ENCODE measurements at regions not wholly inside any gene's neighbourhood (a gene's known extent, or its start where the extent isn't known, plus 50 kb on each side); places are given as distances from the start of the nearest gene placed in this dataset.

GRCh38 chr15:53260647-53261046 is 470.5 kb upstream of the ONECUT1 start:
- H2AFZ ChIP-seq (ENCODE audit: low read depth): no peak overlapping the region
- no peaks in the 10 kb centered on the region for H3K9me2 ChIP-seq
- no peak for DNase-seq
- H3K27ac ChIP-seq (ENCODE audit: low read depth in 2 of 2, low read length in 1 of 2): no peak overlapping the region
- ChIA-PET CTCF (no interaction called here), POLR2A (no interaction called here)
- H3K4me1 ChIP-seq (ENCODE audit: control insufficient read depth in 1 of 2, insufficient read depth in 2 of 2, low read depth in 1 of 2, low read length in 1 of 2): no peaks in the 10 kb centered on the region
- WGBS (ENCODE audit: low lambda C conversion rate): 0% methylated on average over 1 of the region's 1 CpG
- H3K4me3 ChIP-seq (ENCODE audit: low read depth in 2 of 2, low read length in 1 of 2): no peak overlapping the region
- no peaks in the 10 kb centered on the region for H3K27me3 ChIP-seq (ENCODE audit: insufficient read depth)
- H3K79me2 ChIP-seq (ENCODE audit: insufficient read depth): no peaks in the 10 kb centered on the region
- no peaks in the 10 kb centered on the region for H4K20me1 ChIP-seq (ENCODE audit: insufficient read depth)
- TF ChIP-seq USF1 (IDR thresholded peaks at IDR 0.05; ENCODE audit: borderline replicate concordance, low read depth): no peak
- no peak for TF ChIP-seq CTCF (IDR thresholded peaks at IDR 0.05)
- TF ChIP-seq FOXM1 (IDR thresholded peaks at IDR 0.05; ENCODE audit: low read depth): no peak
- no peak for TF ChIP-seq MAX (IDR thresholded peaks at IDR 0.05; ENCODE audit: low read depth)
- TF ChIP-seq EZH2phosphoT487 (IDR thresholded peaks at IDR 0.05; ENCODE audit: borderline replicate concordance, low read depth): no peak
- no peak for TF ChIP-seq SIN3A (IDR thresholded peaks at IDR 0.05; ENCODE audit: borderline replicate concordance, low read depth, low read length)
- no peak for TF ChIP-seq MEF2A (IDR thresholded peaks at IDR 0.05; ENCODE audit: borderline replicate concordance, low read depth)
- no peak for TF ChIP-seq CHD2 (IDR thresholded peaks at IDR 0.05; ENCODE audit: low read length, partially characterized antibody)
- no peak for TF ChIP-seq MXI1 (IDR thresholded peaks at IDR 0.05; ENCODE audit: low read depth, low read length)
- no peak for TF ChIP-seq USF2 (IDR thresholded peaks at IDR 0.05; ENCODE audit: borderline replicate concordance, low read depth, low read length)
- no peak for TF ChIP-seq NRF1 (IDR thresholded peaks at IDR 0.05; ENCODE audit: low read depth, low read length)
- no peak for TF ChIP-seq YY1 (IDR thresholded peaks at IDR 0.05; ENCODE audit: low read depth)
- no peak for TF ChIP-seq POLR2AphosphoS5 (IDR thresholded peaks at IDR 0.05; ENCODE audit: low read depth, low read length)
- no peak overlapping the region for H3K4me2 ChIP-seq
- H3K9me3 ChIP-seq: no peaks in the 10 kb centered on the region
- H3K9ac ChIP-seq: no peak overlapping the region
- no peaks in the 10 kb centered on the region for H3F3A ChIP-seq (replicated peaks; ENCODE audit: insufficient read depth)
- no peaks in the 10 kb centered on the region for H3K36me3 ChIP-seq (replicated peaks in 1 of 2; ENCODE audit: control insufficient read depth in 1 of 2, insufficient read depth in 2 of 2, low read length in 1 of 2)

- POLR2A ChIA-PET: no interaction called here
Measured at GRCh38 chr15:53256457-53256856, 466.3 kb upstream of the ONECUT1 start.

More at GRCh38 chr15:53256457-53256856, 466.3 kb upstream of the ONECUT1 start:
- H3K9me3 ChIP-seq: no peaks in the 10 kb centered on the region
- CTCF ChIA-PET: no interaction called here
- no peak for DNase-seq
- no peaks in the 10 kb centered on the region for H3F3A ChIP-seq (replicated peaks; ENCODE audit: insufficient read depth)
- no peaks in the 10 kb centered on the region for H3K4me1 ChIP-seq (ENCODE audit: control insufficient read depth in 1 of 2, insufficient read depth in 2 of 2, low read depth in 1 of 2, low read length in 1 of 2)
- H3K9ac ChIP-seq: no peak overlapping the region
- TF ChIP-seq ELF1 (IDR thresholded peaks at IDR 0.05) (no peak), IRF3 (IDR thresholded peaks at IDR 0.05; ENCODE audit: low read depth, low read length) (no peak), SMC3 (IDR thresholded peaks at IDR 0.05; ENCODE audit: low read depth, low read length) (no peak), RCOR1 (IDR thresholded peaks at IDR 0.05; ENCODE audit: low read length) (no peak), NRF1 (IDR thresholded peaks at IDR 0.05; ENCODE audit: low read depth, low read length) (no peak), YY1 (IDR thresholded peaks at IDR 0.05; ENCODE audit: low read depth) (no peak), PBX3 (IDR thresholded peaks at IDR 0.05) (no peak), RFX5 (IDR thresholded peaks at IDR 0.05; ENCODE audit: low read length) (no peak), TAF1 (IDR thresholded peaks at IDR 0.05; ENCODE audit: borderline replicate concordance, low read depth, low read length) (no peak)
- no peak overlapping the region for H3K4me3 ChIP-seq (ENCODE audit: low read depth in 2 of 2, low read length in 1 of 2)
- no peak overlapping the region for H3K4me2 ChIP-seq
- no peak overlapping the region for H3K27ac ChIP-seq (ENCODE audit: low read depth in 2 of 2, low read length in 1 of 2)
- H4K20me1 ChIP-seq (ENCODE audit: insufficient read depth): no peaks in the 10 kb centered on the region
- 7% methylated on average over 4 of the region's 4 CpGs for WGBS (ENCODE audit: low lambda C conversion rate)
- no peaks in the 10 kb centered on the region for H3K79me2 ChIP-seq (ENCODE audit: insufficient read depth)
- no peaks in the 10 kb centered on the region; the same call in 1 of the 2 replicates for H3K27me3 ChIP-seq (ENCODE audit: insufficient read depth)
- H2AFZ ChIP-seq (ENCODE audit: low read depth): no peak overlapping the region
- H3K36me3 ChIP-seq (replicated peaks in 1 of 2; ENCODE audit: control insufficient read depth in 1 of 2, insufficient read depth in 2 of 2, low read length in 1 of 2): no peaks in the 10 kb centered on the region
- no peaks in the 10 kb centered on the region for H3K9me2 ChIP-seq

All from SK-N-SH (cell line).